H1 (cell line): ENCODE measurements at regions not wholly inside any gene's neighbourhood (a gene's known extent, or its start where the extent isn't known, plus 50 kb on each side); places are given as distances from the start of the nearest gene placed in this dataset.

Experiments used
- CTCF ChIA-PET: fragments of 300-600 bp; sonication (Branson Sonifier 250); formaldehyde crosslinking; loops from one replicate; lab custom pipeline; 2021; ENCODE audit not compliant: partially characterized antibody; lab: Charles Lee
- POLR2A ChIA-PET: fragments of 300-600 bp; sonication (Branson Sonifier 250); formaldehyde crosslinking; loops from one replicate; lab custom pipeline; 2021; ENCODE audit warnings: inconsistent platforms; ENCODE audit not compliant: partially characterized antibody; lab: Charles Lee
- DNase-seq, 2 experiments: peaks; one replicate each; pipeline versions ENCODE4 v3.0.0 to v3.0.0-alpha.2; 2010 to 2022; ENCODE audit warnings: low spot score in 2 of 2, low read depth in 1 of 2, mixed read lengths in 1 of 2
- FAIRE-seq: peaks from 2 replicates; lab custom pipeline; 2011; peaks lifted over from hg19 to GRCh38; lab: Jason Lieb, UNC
- H2AFZ ChIP-seq: 2 replicates; pipeline ENCODE4 v1.8.1; 2012; ENCODE audit warnings: low read length, inconsistent platforms
- H2AK5ac ChIP-seq: 2 replicates; pipeline ENCODE4 v1.6.1; 2013; ENCODE audit warnings: low read depth, low read length
- H2BK120ac ChIP-seq: replicated peaks from 2 replicates; pipeline ENCODE3; 2013; ENCODE audit warnings: low read depth, low read length, inconsistent platforms
- H2BK12ac ChIP-seq: 2 replicates; pipeline ENCODE4 v1.6.1; 2013; ENCODE audit warnings: low read depth, low read length
- H2BK15ac ChIP-seq: 2 replicates; pipeline ENCODE4 v1.6.1; 2013; ENCODE audit warnings: low read length
- H2BK20ac ChIP-seq: 2 replicates; pipeline ENCODE4 v1.6.1; 2013; ENCODE audit warnings: low read length
- H2BK5ac ChIP-seq: 2 replicates; pipeline ENCODE4 v1.6.1; 2013; ENCODE audit warnings: low read depth, low read length
- H3K14ac ChIP-seq: 2 replicates; pipeline ENCODE4 v1.6.1; 2013; ENCODE audit warnings: inconsistent platforms; ENCODE audit not compliant: insufficient read length
- H3K18ac ChIP-seq: 2 replicates; pipeline ENCODE4 v1.6.1; 2013; ENCODE audit warnings: low read length; ENCODE audit errors: extremely low read depth
- H3K23ac ChIP-seq: 2 replicates; pipeline ENCODE4 v1.6.1; 2013; ENCODE audit warnings: inconsistent platforms; ENCODE audit not compliant: insufficient read length
- H3K23me2 ChIP-seq: 2 replicates; pipeline ENCODE4 v1.6.1; 2013; ENCODE audit warnings: low read depth, low read length
- H3K27ac ChIP-seq: 2 replicates; pipeline ENCODE4 v1.6.1; 2011; ENCODE audit warnings: low read depth, low read length, inconsistent platforms
- H3K27me3 ChIP-seq, 4 experiments: replicated peaks in 1 of 4; 1 replicate in 1 of 4; 2 replicates in 3 of 4; pipeline versions ENCODE4 v1.6.1 to v1.8.1; 2011 to 2013; ENCODE audit warnings: low read length in 3 of 4, mild to moderate bottlenecking in 3 of 4, inconsistent platforms in 2 of 4, mixed read lengths in 2 of 4, moderate library complexity in 1 of 4; ENCODE audit not compliant: control insufficient read depth in 3 of 4, insufficient read depth in 3 of 4; ENCODE audit errors: extremely low read depth in 1 of 4
- H3K36me3 ChIP-seq, 4 experiments: 2 replicates each; pipeline versions ENCODE4 v1.6.1 to v1.8.1; 2011 to 2013; ENCODE audit warnings: mild to moderate bottlenecking in 4 of 4, low read length in 3 of 4, moderate library complexity in 2 of 4, control low read depth in 1 of 4, inconsistent platforms in 1 of 4; ENCODE audit not compliant: insufficient read depth in 4 of 4, control insufficient read depth in 2 of 4
- H3K4ac ChIP-seq: replicated peaks from 2 replicates; pipeline ENCODE3; 2013; ENCODE audit warnings: low read length, low read depth, mixed read lengths, inconsistent platforms; ENCODE audit not compliant: insufficient read length
- H3K4me1 ChIP-seq, 4 experiments: replicated peaks in 1 of 4; 1 replicate in 1 of 4; 2 replicates in 3 of 4; pipeline versions ENCODE4 v1.6.1 to v1.8.1; 2011 to 2013; ENCODE audit warnings: low read length in 3 of 4, inconsistent platforms in 2 of 4, mixed read lengths in 1 of 4; ENCODE audit not compliant: insufficient read depth in 4 of 4, control insufficient read depth in 3 of 4
- H3K4me2 ChIP-seq, 2 experiments: 2 replicates each; pipeline versions ENCODE4 v1.6.1 to v1.8.1; 2011 to 2013; ENCODE audit warnings: low read depth in 2 of 2, low read length in 2 of 2, control low read depth in 1 of 2, inconsistent platforms in 1 of 2, mild to moderate bottlenecking in 1 of 2; ENCODE audit not compliant: insufficient read depth in 1 of 2
- H3K4me3 ChIP-seq, 4 experiments: fragments of 200-600, 300-600 bp in 1 of 4; sonication (generic), shearing (Covaris generic), sonication (Bioruptor Twin) in 1 of 4; 2 replicates each; pipeline versions ENCODE4 v1.5.1 to v1.8.1; 2011 to 2016; ENCODE audit warnings: low read length in 4 of 4, low read depth in 3 of 4, control low read depth in 2 of 4, inconsistent platforms in 2 of 4, mild to moderate bottlenecking in 2 of 4, mixed read lengths in 1 of 4, moderate library complexity in 1 of 4; ENCODE audit not compliant: insufficient read depth in 2 of 4; ENCODE audit errors: extremely low read depth in 1 of 4
- H3K56ac ChIP-seq: replicated peaks from 2 replicates; pipeline ENCODE3; 2013; ENCODE audit warnings: low read depth, mild to moderate bottlenecking, mixed read lengths, low read length, inconsistent platforms; ENCODE audit not compliant: insufficient read length
- H3K79me1 ChIP-seq: 2 replicates; pipeline ENCODE4 v1.6.1; 2013; ENCODE audit warnings: low read depth, low read length, control low read depth
- H3K79me2 ChIP-seq, 2 experiments: 2 replicates each; pipeline versions ENCODE4 v1.6.1 to v1.8.1; 2012 to 2013; ENCODE audit warnings: low read length in 2 of 2, mild to moderate bottlenecking in 2 of 2, inconsistent platforms in 1 of 2; ENCODE audit not compliant: insufficient read depth in 2 of 2, control insufficient read depth in 1 of 2
- H3K9ac ChIP-seq, 4 experiments: replicated peaks in 1 of 4; 1 replicate in 1 of 4; 2 replicates in 3 of 4; pipeline versions ENCODE4 v1.6.1 to v1.8.1; 2011 to 2013; ENCODE audit warnings: low read depth in 3 of 4, low read length in 3 of 4, control low read depth in 2 of 4, mild to moderate bottlenecking in 2 of 4, moderate library complexity in 2 of 4, inconsistent platforms in 1 of 4; ENCODE audit errors: extremely low read depth in 1 of 4
- H3K9me3 ChIP-seq, 2 experiments: 2 replicates each; pipeline versions ENCODE4 v1.6.1 to v1.8.1; 2012 to 2013; ENCODE audit warnings: mild to moderate bottlenecking in 2 of 2, moderate library complexity in 2 of 2, control low read depth in 1 of 2, inconsistent platforms in 1 of 2, low read depth in 1 of 2, low read length in 1 of 2, mixed read lengths in 1 of 2; ENCODE audit not compliant: insufficient read depth in 2 of 2
- H4K20me1 ChIP-seq, 2 experiments: replicated peaks in 1 of 2; 2 replicates each; pipeline versions ENCODE3 to v1.8.1; 2011 to 2013; ENCODE audit warnings: inconsistent platforms in 2 of 2, low read length in 2 of 2, mild to moderate bottlenecking in 1 of 2; ENCODE audit not compliant: insufficient read depth in 2 of 2, control insufficient read depth in 1 of 2
- H4K5ac ChIP-seq: 2 replicates; pipeline ENCODE4 v1.6.1; 2013; ENCODE audit warnings: low read length, low read depth, mixed read lengths, inconsistent platforms; ENCODE audit not compliant: insufficient read length
- H4K8ac ChIP-seq: 2 replicates; pipeline ENCODE4 v1.8.0; 2013; ENCODE audit warnings: mild to moderate bottlenecking, moderate library complexity, low read length, inconsistent platforms; ENCODE audit not compliant: insufficient read depth; ENCODE audit errors: extremely low read depth
- H4K91ac ChIP-seq: replicated peaks from 2 replicates; pipeline ENCODE3; 2013; ENCODE audit warnings: low read length, mixed read lengths, inconsistent platforms; ENCODE audit not compliant: insufficient read length
- CHD1 ChIP-seq: IDR thresholded peaks from 2 replicates; pipeline ENCODE4 v1.6.1; 2012; ENCODE audit warnings: low read depth, low read length, improper control_type of control experiment
- WGBS, 2 experiments: shearing (Covaris generic) in 1 of 2; methylation state at CpG; one replicate each; pipeline versions ENCODE4 v1.1.6 to v1.1.7; 2013 to 2015; ENCODE audit warnings: low lambda C conversion rate in 2 of 2, mixed read lengths in 2 of 2, inconsistent platforms in 1 of 2, low coverage in 1 of 2, missing lambda C conversion rate in 1 of 2; ENCODE audit not compliant: insufficient replicate concordance in 2 of 2, insufficient coverage in 1 of 2, insufficient read length in 1 of 2; ENCODE audit errors: extremely low coverage in 1 of 2, missing lambda C conversion rate in 1 of 2; 5-methylcytosine and 5-hydroxymethylcytosine counted together

GRCh38 chr2:8268172-8268783, 413.6 kb upstream of the ID2 start:
- H3K79me1 ChIP-seq = no peaks in the 10 kb centered on the region
- no peak overlapping the region for H4K5ac ChIP-seq
- H2AFZ ChIP-seq = no peak overlapping the region
- ChIA-PET POLR2A (interaction anchor here (1.0 kb wide), 1 partner anchor 11 kb away, joined by 3 read pairs; no protein-coding TSS in a partner anchor), CTCF (no interaction called here)
- H2BK20ac ChIP-seq = no peak overlapping the region
- H3K4me2 ChIP-seq = no peak overlapping the region
- H3K23me2 ChIP-seq = no peaks in the 10 kb centered on the region; the same call in 1 of the 2 replicates
- no peak overlapping the region for H2BK120ac ChIP-seq
- no peak for FAIRE-seq
- no peaks in the 10 kb centered on the region for H3K27me3 ChIP-seq
- no peak overlapping the region for H3K9ac ChIP-seq
- no peak overlapping the region for H3K27ac ChIP-seq
- TF ChIP-seq CHD1 = no peak
- H4K91ac ChIP-seq = no peak overlapping the region
- H3K4me1 ChIP-seq = peaks cover 0 to 6% (median 1%) of the 10 kb centered on the region in 4 experiments; a peak in 3 of 7 replicates
- H4K20me1 ChIP-seq = no peaks in the 10 kb centered on the region
- H3K18ac ChIP-seq = no peak overlapping the region
- H4K8ac ChIP-seq = no peak overlapping the region
- no peak overlapping the region for H2BK15ac ChIP-seq
- H3K56ac ChIP-seq = no peak overlapping the region
- H3K9me3 ChIP-seq = no peaks in the 10 kb centered on the region
- H2AK5ac ChIP-seq = no peak overlapping the region
- H3K4me3 ChIP-seq = no peak overlapping the region
- no peak overlapping the region for H2BK5ac ChIP-seq
- WGBS, 2 experiments = 85% methylated on average over 8 of the region's 8 CpGs; no CpG with 5 or more reads in 1 of the 2 experiments
- H3K14ac ChIP-seq = no peak overlapping the region
- H2BK12ac ChIP-seq = no peak overlapping the region
- no peaks in the 10 kb centered on the region; a peak in 1 of 8 replicates for H3K36me3 ChIP-seq
- no peak overlapping the region for H3K4ac ChIP-seq
- DNase-seq = no peak
- no peaks in the 10 kb centered on the region for H3K79me2 ChIP-seq
- H3K23ac ChIP-seq = no peak overlapping the region
